IMR-90 (cell line): ENCODE measurements at regions not wholly inside any gene's neighbourhood (a gene's known extent, or its start where the extent isn't known, plus 50 kb on each side); places are given as distances from the start of the nearest gene placed in this dataset.

Source experiments
- ATAC-seq: fragments of 200-7000 bp; cut with Tn5 transposase; 2 replicates; pipeline ENCODE4 v1.9.1; 2020; ENCODE audit warnings: low read depth, mild to moderate bottlenecking, moderate library complexity
- BruUV-seq: library from RNA; stranded (reverse); fragments of 400-500 nt; replicated peaks from 2 replicates; lab custom pipeline; 2021; lab: Mats Ljungman, UMichigan
- CTCF ChIA-PET: fragments of 300-600 bp; formaldehyde crosslinking; extraction: SDS; loops from one replicate; lab custom pipeline; 2021; ENCODE audit warnings: antibody characterized with exemption; lab: Yijun Ruan, JAX
- POLR2A ChIA-PET: fragments of 300-600 bp; sonication (Branson Sonifier 250); formaldehyde crosslinking; loops from one replicate; lab custom pipeline; 2022; ENCODE audit warnings: antibody characterized with exemption; ENCODE audit not compliant: unreplicated experiment; lab: Charles Lee
- DNase-seq: peaks from one replicate; pipeline ENCODE4 v3.0.0; 2013
- H2AFZ ChIP-seq: replicated peaks from 2 replicates; pipeline ENCODE3; 2013; ENCODE audit warnings: low read length, mild to moderate bottlenecking; ENCODE audit not compliant: poor library complexity
- H2AK5ac ChIP-seq: 2 replicates; pipeline ENCODE4 v1.6.1; 2013; ENCODE audit warnings: low read depth, low read length, inconsistent platforms
- H2AK9ac ChIP-seq: replicated peaks from 2 replicates; pipeline ENCODE3; 2013; ENCODE audit warnings: mild to moderate bottlenecking, low read depth, low read length, moderate library complexity; ENCODE audit not compliant: poor library complexity
- H2BK120ac ChIP-seq: 2 replicates; pipeline ENCODE4 v1.6.1; 2013; ENCODE audit warnings: low read depth, low read length, inconsistent platforms
- H2BK15ac ChIP-seq: 3 replicates; pipeline ENCODE4 v1.6.1; 2013; ENCODE audit warnings: low read depth, low read length, inconsistent platforms
- H2BK20ac ChIP-seq: 2 replicates; pipeline ENCODE4 v1.6.1; 2013; ENCODE audit warnings: low read depth, mild to moderate bottlenecking, inconsistent platforms, low read length, moderate library complexity
- H2BK5ac ChIP-seq: 2 replicates; pipeline ENCODE4 v1.6.1; 2013; ENCODE audit warnings: mild to moderate bottlenecking, low read depth, low read length, inconsistent platforms; ENCODE audit not compliant: poor library complexity, severe bottlenecking
- H3K14ac ChIP-seq: replicated peaks from 2 replicates; pipeline ENCODE4 v1.6.1; 2013; ENCODE audit warnings: low read depth, low read length, inconsistent platforms
- H3K18ac ChIP-seq: 2 replicates; pipeline ENCODE4 v1.6.1; 2013; ENCODE audit warnings: low read depth, low read length, control low read depth
- H3K23ac ChIP-seq: 2 replicates; pipeline ENCODE4 v1.6.1; 2013; ENCODE audit warnings: low read depth, low read length, inconsistent platforms
- H3K27ac ChIP-seq: 2 replicates; pipeline ENCODE4 v1.5.1; 2013; ENCODE audit warnings: mild to moderate bottlenecking, control low read depth, low read length; ENCODE audit not compliant: insufficient read depth
- H3K27me3 ChIP-seq: 2 replicates; pipeline ENCODE4 v1.6.1; 2013; ENCODE audit warnings: low read length; ENCODE audit not compliant: control insufficient read depth, insufficient read depth
- H3K36me3 ChIP-seq: 2 replicates; pipeline ENCODE4 v1.6.1; 2013; ENCODE audit warnings: low read length, mixed read lengths; ENCODE audit not compliant: control insufficient read depth, insufficient read depth
- H3K4ac ChIP-seq: 2 replicates; pipeline ENCODE4 v1.6.1; 2013; ENCODE audit warnings: low read depth, low read length, inconsistent platforms
- H3K4me1 ChIP-seq: 2 replicates; pipeline ENCODE4 v1.6.1; 2013; ENCODE audit warnings: low read length, mixed read lengths; ENCODE audit not compliant: control insufficient read depth, insufficient read depth
- H3K4me2 ChIP-seq: 2 replicates; pipeline ENCODE4 v1.6.1; 2013; ENCODE audit warnings: low read depth, mild to moderate bottlenecking, control low read depth, low read length, moderate library complexity
- H3K4me3 ChIP-seq: 2 replicates; pipeline ENCODE4 v1.5.1; 2013; ENCODE audit warnings: low read depth, mild to moderate bottlenecking, control low read depth, low read length, moderate library complexity; ENCODE audit not compliant: insufficient read depth
- H3K56ac ChIP-seq: 2 replicates; pipeline ENCODE4 v1.6.1; 2013; ENCODE audit warnings: low read length, inconsistent platforms; ENCODE audit not compliant: insufficient read depth; ENCODE audit errors: extremely low read depth
- H3K79me1 ChIP-seq, 2 experiments: 2 replicates each; pipeline ENCODE4 v1.6.1; 2013; ENCODE audit warnings: low read length in 2 of 2, inconsistent platforms in 1 of 2, low read depth in 1 of 2
- H3K9ac ChIP-seq: 2 replicates; pipeline ENCODE4 v1.6.1; 2013; ENCODE audit warnings: low read depth, low read length, control low read depth
- H3K9me1 ChIP-seq: 2 replicates; pipeline ENCODE4 v1.6.1; 2013; ENCODE audit warnings: low read length, inconsistent platforms; ENCODE audit not compliant: insufficient read depth
- H3K9me3 ChIP-seq: 2 replicates; pipeline ENCODE4 v1.6.1; 2013; ENCODE audit warnings: low read length; ENCODE audit not compliant: control insufficient read depth, insufficient read depth
- H4K20me1 ChIP-seq: 2 replicates; pipeline ENCODE4 v1.6.1; 2013; ENCODE audit warnings: low read length, inconsistent platforms; ENCODE audit not compliant: insufficient read depth
- H4K5ac ChIP-seq: 2 replicates; pipeline ENCODE4 v1.6.1; 2013; ENCODE audit warnings: mild to moderate bottlenecking, low read depth, low read length, control low read depth
- H4K8ac ChIP-seq, 2 experiments: 2 replicates each; pipeline ENCODE4 v1.6.1; 2013; ENCODE audit warnings: low read depth in 2 of 2, low read length in 2 of 2, control low read depth in 1 of 2, inconsistent platforms in 1 of 2
- H4K91ac ChIP-seq: 2 replicates; pipeline ENCODE4 v1.6.1; 2013; ENCODE audit warnings: low read depth, low read length, inconsistent platforms; ENCODE audit not compliant: insufficient read depth
- BHLHE40 ChIP-seq: fragments of 150-350 bp; IDR thresholded peaks from 2 replicates; pipeline ENCODE4 v1.6.1; 2016; ENCODE audit warnings: mild to moderate bottlenecking, low read depth, low read length
- CEBPB ChIP-seq: IDR thresholded peaks from 2 replicates; pipeline ENCODE4 v1.6.1; 2012; ENCODE audit warnings: low read depth, low read length, improper control_type of control experiment
- CHD1 ChIP-seq: IDR thresholded peaks from 2 replicates; pipeline ENCODE4 v1.6.1; 2012; ENCODE audit warnings: low read depth, low read length, improper control_type of control experiment
- CTCF ChIP-seq: conservative IDR thresholded peaks from 2 replicates; pipeline ENCODE4 v1.5.1; 2012; ENCODE audit warnings: mild to moderate bottlenecking, low read depth, low read length, improper control_type of control experiment
- ELK1 ChIP-seq: fragments of 150-350 bp; IDR thresholded peaks from 2 replicates; pipeline ENCODE4 v1.6.1; 2016; ENCODE audit warnings: low read depth, mild to moderate bottlenecking, low read length, moderate library complexity, borderline replicate concordance
- FOS ChIP-seq: fragments of 150-350 bp; IDR thresholded peaks from 2 replicates; pipeline ENCODE4 v1.6.1; 2016; ENCODE audit warnings: low read depth, low read length
- MAFK ChIP-seq: IDR thresholded peaks from 2 replicates; pipeline ENCODE4 v1.6.1; 2012; ENCODE audit warnings: low read depth, low read length, improper control_type of control experiment
- MAZ ChIP-seq: IDR thresholded peaks from 2 replicates; pipeline ENCODE4 v1.6.1; 2012; ENCODE audit warnings: low read depth, mild to moderate bottlenecking, low read length, improper control_type of control experiment, moderate library complexity, borderline replicate concordance
- MXI1 ChIP-seq: IDR thresholded peaks from 2 replicates; pipeline ENCODE4 v1.6.1; 2012; ENCODE audit warnings: low read depth, mild to moderate bottlenecking, low read length, moderate library complexity, borderline replicate concordance
- NFE2L2 ChIP-seq: fragments of 150-350 bp; IDR thresholded peaks from 2 replicates; pipeline ENCODE4 v1.6.1; 2016; ENCODE audit warnings: low read depth, mild to moderate bottlenecking, low read length
- POLR2A ChIP-seq: IDR thresholded peaks from 2 replicates; pipeline ENCODE4 v1.6.1; 2012; ENCODE audit warnings: mild to moderate bottlenecking, low read depth, low read length
- RAD21 ChIP-seq: IDR thresholded peaks from 2 replicates; pipeline ENCODE4 v1.6.1; 2012; ENCODE audit warnings: low read length, improper control_type of control experiment
- RCOR1 ChIP-seq: IDR thresholded peaks from 2 replicates; pipeline ENCODE4 v1.6.1; 2012; ENCODE audit warnings: mild to moderate bottlenecking, low read length, improper control_type of control experiment; ENCODE audit not compliant: insufficient replicate concordance
- RFX5 ChIP-seq: IDR thresholded peaks from 2 replicates; pipeline ENCODE4 v1.8.0; 2012; ENCODE audit warnings: low read depth, mild to moderate bottlenecking, low read length, moderate library complexity
- SMC3 ChIP-seq: fragments of 150-350 bp; IDR thresholded peaks from 2 replicates; pipeline ENCODE4 v1.6.1; 2016; ENCODE audit warnings: low read depth, mild to moderate bottlenecking, antibody characterized with exemption, low read length, moderate library complexity
- USF2 ChIP-seq: fragments of 150-350 bp; IDR thresholded peaks from 2 replicates; pipeline ENCODE4 v1.6.1; 2017; ENCODE audit warnings: mild to moderate bottlenecking, antibody characterized with exemption, low read length, low read depth
- WGBS, 2 experiments: methylation state at CpG; one replicate each; pipeline versions ENCODE4 v1.1.5 to v1.1.7; 2013; ENCODE audit warnings: missing lambda C conversion rate in 2 of 2; ENCODE audit not compliant: insufficient read length in 1 of 2; ENCODE audit errors: extremely low coverage in 2 of 2; 5-methylcytosine and 5-hydroxymethylcytosine counted together
- dilution Hi-C: fragments of 300-500 bp; cut with HindIII; formaldehyde crosslinking; loops from one replicate; pipeline ENCODE4 v1.14.3; 2018; ENCODE audit warnings: low sequenced_read_pairs; ENCODE audit not compliant: unreplicated experiment
- in situ Hi-C: fragments of 300-500 bp; cut with MboI; formaldehyde crosslinking; loops from 3 replicates; pipeline ENCODE4 v1.14.3; 2019; ENCODE audit warnings: low sequenced_read_pairs, inconsistent platforms, mixed read lengths
- intact Hi-C: fragments of 100-400 bp; cut with micrococcal nuclease; formaldehyde crosslinking; loops from 2 replicates; pipeline ENCODE4 v1.10.0; 2022

GRCh38 chr3:127097072-127097405 is 95.9 kb upstream of the PRR23E start:
- Histone ChIP-seq H3K4me1 (no peaks in the 10 kb centered on the region), H4K5ac (no peak overlapping the region), H3K9me1 (no peaks in the 10 kb centered on the region), H2AK9ac (no peak overlapping the region), H2BK120ac (no peak overlapping the region), H2AK5ac (no peak overlapping the region), H3K36me3 (no peaks in the 10 kb centered on the region), H4K8ac (no peak overlapping the region), H2AFZ (no peak overlapping the region), H3K27ac (no peak overlapping the region), H4K20me1 (no peaks in the 10 kb centered on the region), H3K56ac (no peak overlapping the region), H3K9ac (no peak overlapping the region), H3K79me1 (no peaks in the 10 kb centered on the region), H3K4me3 (no peak overlapping the region), H3K18ac (no peak overlapping the region), H3K4me2 (no peak overlapping the region), H2BK5ac (no peak overlapping the region), H3K9me3 (no peaks in the 10 kb centered on the region), H3K27me3 (peaks cover 30% of the 10 kb centered on the region), H3K4ac (no peak overlapping the region), H2BK20ac (no peak overlapping the region), H2BK15ac (no peak overlapping the region), H3K23ac (no peak overlapping the region), H3K14ac (no peak overlapping the region), H4K91ac (no peak overlapping the region)
- WGBS, 2 experiments: 60% methylated on average over 1 of the region's 4 CpGs; no CpG with 5 or more reads in 1 of the 2 experiments
- ChIA-PET CTCF (no interaction called here), POLR2A (no interaction called here)
- ATAC-seq (no peak), DNase-seq (no peak)
- intact Hi-C loops (no loop called here), in situ Hi-C loops (no loop called here), dilution Hi-C loops (no loop called here)
- no TSS peak for BruUV-seq
- TF ChIP-seq CHD1: no peak
- no peak for TF ChIP-seq POLR2A
- TF ChIP-seq BHLHE40: no peak
- TF ChIP-seq MXI1: no peak
- no peak for TF ChIP-seq CEBPB
- no peak for TF ChIP-seq ELK1
- no peak for TF ChIP-seq MAZ
- no peak for TF ChIP-seq RAD21
- no peak for TF ChIP-seq MAFK
- TF ChIP-seq USF2: no peak
- no peak for TF ChIP-seq SMC3
- TF ChIP-seq FOS: no peak
- TF ChIP-seq RFX5: no peak
- no peak for TF ChIP-seq CTCF
- TF ChIP-seq RCOR1: no peak
- TF ChIP-seq NFE2L2: no peak
